Urinary bladder (tissue), 3 donors: ENCODE measurements at regions not wholly inside any gene's neighbourhood (a gene's known extent, or its start where the extent isn't known, plus 50 kb on each side); places are given as distances from the start of the nearest gene placed in this dataset.

Experiments used
- DNase-seq: peaks from one replicate; pipeline ENCODE4 v3.0.0-alpha.2; 2015; ENCODE audit errors: extremely low spot score
- H3K27ac ChIP-seq: one replicate; pipeline ENCODE4 v1.5.1; 2013; ENCODE audit warnings: low read depth, mild to moderate bottlenecking, moderate library complexity
- H3K36me3 ChIP-seq: one replicate; pipeline ENCODE4 v1.6.1; 2013; ENCODE audit warnings: mild to moderate bottlenecking, moderate library complexity; ENCODE audit not compliant: insufficient read depth
- H3K4me1 ChIP-seq: one replicate; pipeline ENCODE4 v1.6.1; 2013; ENCODE audit warnings: mild to moderate bottlenecking, moderate library complexity; ENCODE audit not compliant: insufficient read depth
- H3K4me3 ChIP-seq: one replicate; pipeline ENCODE4 v1.5.1; 2013; ENCODE audit warnings: low read depth, low read length
- WGBS: extraction: QIAGEN DNeasy Blood & Tissue Kit; methylation state at CpG from one replicate; pipeline ENCODE4 v1.1.7; 2013; 5-methylcytosine and 5-hydroxymethylcytosine counted together
- donor health status: healthy with polysubstance abuse.
- donor health status: healthy.

GRCh38 chr7:8973601-8974000, 540.2 kb downstream of the NXPH1 start:
- WGBS, result 73% methylated on average over 3 of the region's 3 CpGs
- no peak overlapping the region for H3K4me3 ChIP-seq
- no peak for DNase-seq
- H3K27ac ChIP-seq, result no peak overlapping the region
- H3K36me3 ChIP-seq, result no peaks in the 10 kb centered on the region
- no peaks in the 10 kb centered on the region for H3K4me1 ChIP-seq

- no peaks in the 10 kb centered on the region for H3K4me1 ChIP-seq
- H3K36me3 ChIP-seq, result no peaks in the 10 kb centered on the region
- no peak overlapping the region for H3K27ac ChIP-seq
- no peak overlapping the region for H3K4me3 ChIP-seq
- no peak for DNase-seq
Observed at GRCh38 chr7:8975681-8976080, 542.3 kb downstream of the NXPH1 start.

- 75% methylated on average over 2 of the region's 2 CpGs for WGBS
- Histone ChIP-seq H3K4me1 (no peaks in the 10 kb centered on the region), H3K36me3 (no peaks in the 10 kb centered on the region), H3K27ac (no peak overlapping the region), H3K4me3 (no peak overlapping the region)
- DNase-seq, result no peak
Observed at GRCh38 chr7:8982338-8982992, 549.1 kb downstream of the NXPH1 start.

- WGBS, result 50% methylated on average over 3 of the region's 3 CpGs
- no peaks in the 10 kb centered on the region for H3K36me3 ChIP-seq
- no peak for DNase-seq
- no peaks in the 10 kb centered on the region for H3K4me1 ChIP-seq
- no peak overlapping the region for H3K27ac ChIP-seq
- no peak overlapping the region for H3K4me3 ChIP-seq
Observed at GRCh38 chr7:8985255-8985654, 551.8 kb downstream of the NXPH1 start.

- Histone ChIP-seq H3K36me3 (no peaks in the 10 kb centered on the region), H3K4me1 (no peaks in the 10 kb centered on the region), H3K27ac (no peak overlapping the region), H3K4me3 (no peak overlapping the region)
- no peak for DNase-seq
- 48% methylated on average over 5 of the region's 5 CpGs for WGBS
Observed at GRCh38 chr7:8988267-8988666, 554.9 kb downstream of the NXPH1 start.

GRCh38 chr7:8991159-8991558, 557.8 kb downstream of the NXPH1 start:
- Histone ChIP-seq H3K4me1 (no peaks in the 10 kb centered on the region), H3K27ac (peak overlapping the region; percentile 23), H3K4me3 (no peak overlapping the region), H3K36me3 (no peaks in the 10 kb centered on the region)
- 84% methylated on average over 2 of the region's 2 CpGs for WGBS
- DNase-seq, result no peak

- no peaks in the 10 kb centered on the region for H3K36me3 ChIP-seq
- no peaks in the 10 kb centered on the region for H3K4me1 ChIP-seq
- H3K27ac ChIP-seq, result no peak overlapping the region
- WGBS, result 73% methylated on average over 7 of the region's 7 CpGs
- no peak for DNase-seq
- H3K4me3 ChIP-seq, result no peak overlapping the region
Observed at GRCh38 chr7:8998762-8999161, 565.4 kb downstream of the NXPH1 start.

GRCh38 chr7:9013940-9014339, 580.5 kb downstream of the NXPH1 start:
- 25% methylated on average over 5 of the region's 5 CpGs for WGBS
- no peaks in the 10 kb centered on the region for H3K36me3 ChIP-seq
- DNase-seq, result no peak
- no peak overlapping the region for H3K4me3 ChIP-seq
- H3K27ac ChIP-seq, result no peak overlapping the region
- no peaks in the 10 kb centered on the region for H3K4me1 ChIP-seq

GRCh38 chr7:9017286-9017685, 583.9 kb downstream of the NXPH1 start:
- Histone ChIP-seq H3K4me1 (no peaks in the 10 kb centered on the region), H3K36me3 (no peaks in the 10 kb centered on the region), H3K4me3 (no peak overlapping the region), H3K27ac (no peak overlapping the region)
- 75% methylated on average over 7 of the region's 7 CpGs for WGBS
- no peak for DNase-seq

- 32% methylated on average over 1 of the region's 1 CpG for WGBS
Observed at GRCh38 chr7:9022456-9022855, 589.0 kb downstream of the NXPH1 start.

GRCh38 chr7:9023675-9024294, 590.4 kb downstream of the NXPH1 start:
- WGBS, result 48% methylated on average over 5 of the region's 5 CpGs
- Histone ChIP-seq H3K4me1 (no peaks in the 10 kb centered on the region), H3K4me3 (no peak overlapping the region), H3K27ac (no peak overlapping the region), H3K36me3 (no peaks in the 10 kb centered on the region)
- DNase-seq, result no peak

More at GRCh38 chr7:9022456-9022855, 589.0 kb downstream of the NXPH1 start:
- no peaks in the 10 kb centered on the region for H3K4me1 ChIP-seq
- H3K4me3 ChIP-seq, result no peak overlapping the region
- DNase-seq, result no peak
- H3K27ac ChIP-seq, result no peak overlapping the region
- H3K36me3 ChIP-seq, result no peaks in the 10 kb centered on the region

- H3K4me3 ChIP-seq, result no peak overlapping the region
- WGBS, result 83% methylated on average over 5 of the region's 5 CpGs
- H3K27ac ChIP-seq, result no peak overlapping the region
- H3K36me3 ChIP-seq, result no peaks in the 10 kb centered on the region
- no peaks in the 10 kb centered on the region for H3K4me1 ChIP-seq
- no peak for DNase-seq
Observed at GRCh38 chr7:9026121-9026520, 592.7 kb downstream of the NXPH1 start.

- H3K4me1 ChIP-seq, result no peaks in the 10 kb centered on the region
Observed at GRCh38 chr7:9028012-9028411, 594.6 kb downstream of the NXPH1 start.

GRCh38 chr7:9029681-9030530, 596.5 kb downstream of the NXPH1 start:
- H3K4me1 ChIP-seq, result no peaks in the 10 kb centered on the region
- H3K27ac ChIP-seq, result no peak overlapping the region
- no peaks in the 10 kb centered on the region for H3K36me3 ChIP-seq
- no peak overlapping the region for H3K4me3 ChIP-seq
- no peak for DNase-seq
- 78% methylated on average over 9 of the region's 9 CpGs for WGBS

More at GRCh38 chr7:9028012-9028411, 594.6 kb downstream of the NXPH1 start:
- DNase-seq, result no peak
- Histone ChIP-seq H3K27ac (no peak overlapping the region), H3K36me3 (no peaks in the 10 kb centered on the region), H3K4me3 (no peak overlapping the region)
- 84% methylated on average over 4 of the region's 4 CpGs for WGBS
